Skeletal muscle tissue (tissue), 3 donors: ENCODE measurements at regions not wholly inside any gene's neighbourhood (a gene's known extent, or its start where the extent isn't known, plus 50 kb on each side); places are given as distances from the start of the nearest gene placed in this dataset.

Experiments
- H3K27ac ChIP-seq: one replicate; pipeline ENCODE4 v1.7.0; 2013; ENCODE audit warnings: mild to moderate bottlenecking, low read depth, low read length, inconsistent platforms
- H3K27me3 ChIP-seq, 3 donors: one replicate each; pipeline ENCODE4 v1.7.0; 2013; ENCODE audit warnings: low read length in 3 of 3; ENCODE audit not compliant: control insufficient read depth in 3 of 3, insufficient read depth in 3 of 3
- H3K36me3 ChIP-seq, 3 donors: one replicate each; pipeline ENCODE4 v1.7.0; 2013; ENCODE audit warnings: low read length in 3 of 3; ENCODE audit not compliant: control insufficient read depth in 3 of 3, insufficient read depth in 3 of 3
- H3K4me1 ChIP-seq, 3 donors: one replicate each; pipeline ENCODE4 v1.7.0; 2013; ENCODE audit warnings: low read length in 3 of 3, mild to moderate bottlenecking in 3 of 3; ENCODE audit not compliant: control insufficient read depth in 3 of 3, insufficient read depth in 3 of 3
- H3K4me3 ChIP-seq, 3 donors: one replicate each; pipeline ENCODE4 v1.7.0; 2013; ENCODE audit warnings: low read length in 3 of 3
- H3K9ac ChIP-seq, 3 donors: one replicate each; pipeline ENCODE4 v1.7.0; 2013; ENCODE audit warnings: low read length in 3 of 3, mild to moderate bottlenecking in 3 of 3, moderate library complexity in 2 of 3, low read depth in 1 of 3
- H3K9me3 ChIP-seq, 3 donors: one replicate each; pipeline ENCODE4 v1.7.0; 2013; ENCODE audit warnings: low read length in 3 of 3; ENCODE audit not compliant: control insufficient read depth in 3 of 3
- donor health status: Osteomylitis.

GRCh38 chr5:135106136-135106535 is 72.1 kb upstream of the PITX1 start:
- H3K4me3 ChIP-seq = no peak overlapping the region
- no peaks in the 10 kb centered on the region for H3K36me3 ChIP-seq
- H3K9me3 ChIP-seq = no peaks in the 10 kb centered on the region
- H3K9ac ChIP-seq = no peak overlapping the region
- H3K4me1 ChIP-seq = peaks cover 7 to 34% (median 25%) of the 10 kb centered on the region in 3 donors
- no peaks in the 10 kb centered on the region for H3K27me3 ChIP-seq
- H3K27ac ChIP-seq = no peak overlapping the region

- no peak overlapping the region for H3K27ac ChIP-seq
- H3K36me3 ChIP-seq = no peaks in the 10 kb centered on the region
- H3K9me3 ChIP-seq = no peaks in the 10 kb centered on the region
- H3K4me1 ChIP-seq = peaks cover 7 to 30% (median 15%) of the 10 kb centered on the region in 3 donors
- no peak overlapping the region for H3K4me3 ChIP-seq
- H3K27me3 ChIP-seq = no peaks in the 10 kb centered on the region
- H3K9ac ChIP-seq = no peak overlapping the region
Observed at GRCh38 chr5:135105105-135105484, 71.1 kb upstream of the PITX1 start.

GRCh38 chr5:135103575-135103853 is 69.5 kb upstream of the PITX1 start:
- no peaks in the 10 kb centered on the region for H3K9me3 ChIP-seq
- H3K4me3 ChIP-seq = no peak overlapping the region

GRCh38 chr5:135102716-135103574 is 68.9 kb upstream of the PITX1 start:
- no peak overlapping the region for H3K27ac ChIP-seq
- H3K36me3 ChIP-seq = no peaks in the 10 kb centered on the region
- peaks cover 9 to 30% (median 11%) of the 10 kb centered on the region in 3 donors for H3K4me1 ChIP-seq
- no peak overlapping the region for H3K4me3 ChIP-seq
- H3K9me3 ChIP-seq = no peaks in the 10 kb centered on the region
- H3K9ac ChIP-seq = no peak overlapping the region
- no peaks in the 10 kb centered on the region for H3K27me3 ChIP-seq

More at GRCh38 chr5:135103575-135103853, 69.5 kb upstream of the PITX1 start:
- Histone ChIP-seq H3K4me1 (peaks cover 9 to 31% (median 11%) of the 10 kb centered on the region in 3 donors), H3K27ac (no peak overlapping the region), H3K27me3 (no peaks in the 10 kb centered on the region), H3K36me3 (no peaks in the 10 kb centered on the region), H3K9ac (no peak overlapping the region)

- H3K27ac ChIP-seq = no peak overlapping the region
- no peak overlapping the region for H3K9ac ChIP-seq
- no peaks in the 10 kb centered on the region for H3K9me3 ChIP-seq
- no peaks in the 10 kb centered on the region for H3K27me3 ChIP-seq
- H3K4me3 ChIP-seq = no peak overlapping the region
- H3K4me1 ChIP-seq = peaks cover 0 to 11% (median 7%) of the 10 kb centered on the region in 3 donors
- no peaks in the 10 kb centered on the region for H3K36me3 ChIP-seq
Observed at GRCh38 chr5:135100431-135100830, 66.4 kb upstream of the PITX1 start.

- Histone ChIP-seq H3K4me1 (peaks cover 0 to 10% (median 7%) of the 10 kb centered on the region in 3 donors), H3K27me3 (no peaks in the 10 kb centered on the region), H3K9ac (no peak overlapping the region), H3K4me3 (no peak overlapping the region), H3K9me3 (no peaks in the 10 kb centered on the region), H3K27ac (no peak overlapping the region), H3K36me3 (no peaks in the 10 kb centered on the region)
Observed at GRCh38 chr5:135100011-135100410, 66.0 kb upstream of the PITX1 start.

- H3K27ac ChIP-seq = no peak overlapping the region
- no peak overlapping the region for H3K9ac ChIP-seq
- H3K4me1 ChIP-seq = peaks cover 8 to 19% (median 10%) of the 10 kb centered on the region in 3 donors
- H3K36me3 ChIP-seq = no peaks in the 10 kb centered on the region
- H3K4me3 ChIP-seq = no peak overlapping the region
- H3K27me3 ChIP-seq = no peaks in the 10 kb centered on the region
- no peaks in the 10 kb centered on the region for H3K9me3 ChIP-seq
Observed at GRCh38 chr5:135097390-135097789, 63.4 kb upstream of the PITX1 start.

- H3K4me3 ChIP-seq = no peak overlapping the region
- no peak overlapping the region for H3K9ac ChIP-seq
- peaks cover 8 to 19% (median 10%) of the 10 kb centered on the region in 3 donors for H3K4me1 ChIP-seq
- no peaks in the 10 kb centered on the region for H3K27me3 ChIP-seq
- H3K36me3 ChIP-seq = no peaks in the 10 kb centered on the region
- no peaks in the 10 kb centered on the region for H3K9me3 ChIP-seq
- no peak overlapping the region for H3K27ac ChIP-seq
Observed at GRCh38 chr5:135095871-135096270, 61.8 kb upstream of the PITX1 start.

GRCh38 chr5:135095052-135095715 is 61.2 kb upstream of the PITX1 start:
- H3K36me3 ChIP-seq = no peaks in the 10 kb centered on the region
- H3K9me3 ChIP-seq = no peaks in the 10 kb centered on the region
- H3K27me3 ChIP-seq = no peaks in the 10 kb centered on the region
- H3K9ac ChIP-seq = no peak overlapping the region
- no peak overlapping the region for H3K4me3 ChIP-seq
- peaks cover 6 to 13% (median 8%) of the 10 kb centered on the region in 3 donors for H3K4me1 ChIP-seq
- no peak overlapping the region for H3K27ac ChIP-seq

GRCh38 chr5:135094339-135095051 is 60.5 kb upstream of the PITX1 start:
- Histone ChIP-seq H3K4me3 (no peak overlapping the region), H3K36me3 (no peaks in the 10 kb centered on the region), H3K4me1 (peaks cover 3 to 9% (median 8%) of the 10 kb centered on the region in 3 donors), H3K9me3 (no peaks in the 10 kb centered on the region), H3K27ac (no peak overlapping the region), H3K27me3 (no peaks in the 10 kb centered on the region), H3K9ac (no peak overlapping the region)
